ENCODE measurements at regions not wholly inside any gene's neighbourhood (a gene's known extent, or its start where the extent isn't known, plus 50 kb on each side); places are given as distances from the start of the nearest gene placed in this dataset.

- no peaks in the 10 kb centered on the region for H3K36me3 ChIP-seq (ENCODE audit: insufficient read depth, insufficient read length, low read length)
- H3K27me3 ChIP-seq (ENCODE audit: insufficient read depth, insufficient read length) = no peaks in the 10 kb centered on the region
- no peaks in the 10 kb centered on the region for H3K9me3 ChIP-seq (ENCODE audit: insufficient read depth, low read length)
- no peak for DNase-seq (ENCODE audit: low read depth, low spot score)
- no peak overlapping the region for H3K4me3 ChIP-seq (ENCODE audit: insufficient read length, low read depth)
- no peak for TF ChIP-seq YY1 (IDR thresholded peaks at IDR 0.05; ENCODE audit: insufficient read depth, insufficient read length)
- no peak for TF ChIP-seq SUZ12 (IDR thresholded peaks at IDR 0.05; ENCODE audit: extremely low read depth, insufficient read depth, insufficient read length)
- no peak for TF ChIP-seq ZNF274 (IDR thresholded peaks at IDR 0.05; ENCODE audit: low read depth, low read length)
- no peaks in the 10 kb centered on the region for H3K4me1 ChIP-seq (ENCODE audit: insufficient read depth, insufficient read length)
- H3K9ac ChIP-seq (ENCODE audit: insufficient read length, low read depth) = no peak overlapping the region
Measured at GRCh38 chr2:16045653-16046352, 105.5 kb downstream of the MYCN start.

DNA sequence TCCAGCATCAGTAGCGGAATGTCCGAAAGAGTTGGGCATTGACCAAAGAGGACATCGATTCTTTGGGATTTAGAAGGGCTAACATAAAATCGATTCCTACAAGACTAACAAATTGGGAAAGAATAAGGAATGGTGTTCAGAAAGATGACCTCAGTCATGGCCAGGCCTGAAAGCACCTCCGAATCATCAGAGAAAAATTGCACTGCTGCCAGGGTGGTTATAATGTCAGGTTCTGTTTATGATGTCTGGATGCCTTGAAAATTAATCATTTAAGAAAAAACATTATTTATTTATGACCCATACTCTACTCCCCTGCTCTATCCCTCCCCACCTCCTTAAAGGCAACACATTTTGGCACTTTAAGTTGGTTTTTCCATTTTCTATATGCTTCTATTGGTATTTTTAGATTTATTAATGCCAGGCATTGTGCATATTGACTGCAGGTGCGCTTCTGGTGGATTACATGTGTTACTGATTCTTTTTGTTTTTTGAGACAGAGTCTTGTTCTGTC lies 104.7 kb downstream of the MYCN start:
- Histone ChIP-seq H3K36me3 (ENCODE audit: insufficient read depth, insufficient read length, low read length) (no peaks in the 10 kb centered on the region), H3K27me3 (ENCODE audit: insufficient read depth, insufficient read length) (no peaks in the 10 kb centered on the region), H3K4me3 (ENCODE audit: insufficient read length, low read depth) (no peak overlapping the region), H3K4me1 (ENCODE audit: insufficient read depth, insufficient read length) (no peaks in the 10 kb centered on the region), H3K9me3 (ENCODE audit: insufficient read depth, low read length) (no peaks in the 10 kb centered on the region), H3K9ac (ENCODE audit: insufficient read length, low read depth) (no peak overlapping the region)
- no peak for TF ChIP-seq YY1 (IDR thresholded peaks at IDR 0.05; ENCODE audit: insufficient read depth, insufficient read length)
- no peak for TF ChIP-seq ZNF274 (IDR thresholded peaks at IDR 0.05; ENCODE audit: low read depth, low read length)
- TF ChIP-seq SUZ12 (IDR thresholded peaks at IDR 0.05; ENCODE audit: extremely low read depth, insufficient read depth, insufficient read length) = no peak
- DNase-seq (ENCODE audit: low read depth, low spot score) = no peak

DNA sequence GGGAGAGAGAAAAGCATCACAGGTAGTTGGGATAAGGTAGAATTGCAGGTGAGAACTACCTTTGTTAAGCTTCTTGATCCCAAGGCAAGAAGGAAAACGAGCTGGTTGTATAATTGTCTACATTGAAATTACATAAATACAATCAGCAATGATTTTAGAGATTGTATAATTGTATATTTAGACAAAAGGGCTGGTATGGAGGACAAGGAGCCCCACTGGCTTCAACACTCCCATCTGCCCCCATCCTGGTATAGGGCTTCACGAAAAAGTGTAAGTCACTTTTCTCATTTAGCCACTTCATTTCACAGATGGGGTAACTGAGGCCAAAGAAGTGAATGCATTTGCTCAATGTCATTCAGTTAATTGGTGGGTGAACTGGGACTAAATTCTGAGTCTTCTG lies 103.3 kb downstream of the MYCN start:
- Histone ChIP-seq H3K36me3 (ENCODE audit: insufficient read depth, insufficient read length, low read length) (no peaks in the 10 kb centered on the region), H3K4me1 (ENCODE audit: insufficient read depth, insufficient read length) (peaks cover 5% of the 10 kb centered on the region), H3K9me3 (ENCODE audit: insufficient read depth, low read length) (no peaks in the 10 kb centered on the region), H3K4me3 (ENCODE audit: insufficient read length, low read depth) (no peak overlapping the region), H3K27me3 (ENCODE audit: insufficient read depth, insufficient read length) (no peaks in the 10 kb centered on the region), H3K9ac (ENCODE audit: insufficient read length, low read depth) (no peak overlapping the region)
- DNase-seq (ENCODE audit: low read depth, low spot score) = no peak
- no peak for TF ChIP-seq YY1 (IDR thresholded peaks at IDR 0.05; ENCODE audit: insufficient read depth, insufficient read length)
- no peak for TF ChIP-seq ZNF274 (IDR thresholded peaks at IDR 0.05; ENCODE audit: low read depth, low read length)
- no peak for TF ChIP-seq SUZ12 (IDR thresholded peaks at IDR 0.05; ENCODE audit: extremely low read depth, insufficient read depth, insufficient read length)

GRCh38 chr2:16043192-16043591 lies 102.8 kb downstream of the MYCN start:
- Histone ChIP-seq H3K36me3 (ENCODE audit: insufficient read depth, insufficient read length, low read length) (no peaks in the 10 kb centered on the region), H3K4me3 (ENCODE audit: insufficient read length, low read depth) (no peak overlapping the region), H3K9me3 (ENCODE audit: insufficient read depth, low read length) (no peaks in the 10 kb centered on the region), H3K9ac (ENCODE audit: insufficient read length, low read depth) (no peak overlapping the region), H3K4me1 (ENCODE audit: insufficient read depth, insufficient read length) (peaks cover 5% of the 10 kb centered on the region), H3K27me3 (ENCODE audit: insufficient read depth, insufficient read length) (no peaks in the 10 kb centered on the region)
- TF ChIP-seq ZNF274 (IDR thresholded peaks at IDR 0.05; ENCODE audit: low read depth, low read length) (no peak), YY1 (IDR thresholded peaks at IDR 0.05; ENCODE audit: insufficient read depth, insufficient read length) (no peak), SUZ12 (IDR thresholded peaks at IDR 0.05; ENCODE audit: extremely low read depth, insufficient read depth, insufficient read length) (no peak)
- DNase-seq (ENCODE audit: low read depth, low spot score) = no peak

- no peaks in the 10 kb centered on the region for H3K27me3 ChIP-seq (ENCODE audit: insufficient read depth, insufficient read length)
- no peak overlapping the region for H3K9ac ChIP-seq (ENCODE audit: insufficient read length, low read depth)
- no peak for TF ChIP-seq ZNF274 (IDR thresholded peaks at IDR 0.05; ENCODE audit: low read depth, low read length)
- TF ChIP-seq YY1 (IDR thresholded peaks at IDR 0.05; ENCODE audit: insufficient read depth, insufficient read length) = no peak
- no peak for TF ChIP-seq SUZ12 (IDR thresholded peaks at IDR 0.05; ENCODE audit: extremely low read depth, insufficient read depth, insufficient read length)
- no peak for DNase-seq (ENCODE audit: low read depth, low spot score)
- no peak overlapping the region for H3K4me3 ChIP-seq (ENCODE audit: insufficient read length, low read depth)
- H3K9me3 ChIP-seq (ENCODE audit: insufficient read depth, low read length) = no peaks in the 10 kb centered on the region
- H3K4me1 ChIP-seq (ENCODE audit: insufficient read depth, insufficient read length) = peaks cover 5% of the 10 kb centered on the region
- no peaks in the 10 kb centered on the region for H3K36me3 ChIP-seq (ENCODE audit: insufficient read depth, insufficient read length, low read length)
Measured at GRCh38 chr2:16042201-16042700, 101.9 kb downstream of the MYCN start.

DNA sequence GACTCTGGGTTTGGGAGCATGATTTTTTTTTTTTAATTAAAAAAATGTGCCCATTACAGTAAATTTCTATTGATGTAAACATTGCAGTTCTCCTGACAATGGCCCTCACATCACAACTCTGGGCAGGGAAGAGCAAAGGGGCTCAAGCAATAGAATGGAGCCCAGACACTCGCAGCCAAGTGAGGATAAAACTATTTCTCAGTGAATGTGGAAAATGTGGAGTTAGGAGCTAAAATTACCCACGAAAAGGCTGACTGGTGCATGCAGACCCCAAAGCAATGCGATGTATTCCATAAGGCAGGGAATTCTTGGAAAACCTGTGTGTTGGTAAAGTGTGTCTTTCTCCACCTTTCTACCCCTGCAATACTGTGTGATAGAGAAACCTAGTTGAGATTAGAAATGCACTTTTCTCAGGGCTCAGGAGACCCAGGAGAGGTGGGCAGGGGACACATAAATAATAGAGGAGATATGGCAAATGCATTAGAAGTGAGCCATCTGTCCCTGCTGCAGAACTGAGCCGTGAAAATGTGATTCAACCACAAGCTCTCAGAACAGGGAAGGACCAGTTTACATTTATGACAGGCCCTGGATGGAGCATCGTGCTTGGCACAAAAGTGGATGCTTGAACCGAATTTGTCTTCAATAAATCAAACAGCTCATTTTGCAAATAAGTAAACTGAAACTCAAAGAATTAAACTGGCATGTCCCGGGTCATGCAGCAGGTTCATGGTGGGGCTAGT lies 100.1 kb downstream of the MYCN start:
- H3K9ac ChIP-seq (ENCODE audit: insufficient read length, low read depth) = no peak overlapping the region
- no peak for DNase-seq (ENCODE audit: low read depth, low spot score)
- no peak overlapping the region for H3K4me3 ChIP-seq (ENCODE audit: insufficient read length, low read depth)
- no peak for TF ChIP-seq YY1 (IDR thresholded peaks at IDR 0.05; ENCODE audit: insufficient read depth, insufficient read length)
- no peak for TF ChIP-seq ZNF274 (IDR thresholded peaks at IDR 0.05; ENCODE audit: low read depth, low read length)
- no peak for TF ChIP-seq SUZ12 (IDR thresholded peaks at IDR 0.05; ENCODE audit: extremely low read depth, insufficient read depth, insufficient read length)
- H3K4me1 ChIP-seq (ENCODE audit: insufficient read depth, insufficient read length) = peaks cover 5% of the 10 kb centered on the region
- no peaks in the 10 kb centered on the region for H3K9me3 ChIP-seq (ENCODE audit: insufficient read depth, low read length)
- no peaks in the 10 kb centered on the region for H3K27me3 ChIP-seq (ENCODE audit: insufficient read depth, insufficient read length)
- no peaks in the 10 kb centered on the region for H3K36me3 ChIP-seq (ENCODE audit: insufficient read depth, insufficient read length, low read length)

DNA sequence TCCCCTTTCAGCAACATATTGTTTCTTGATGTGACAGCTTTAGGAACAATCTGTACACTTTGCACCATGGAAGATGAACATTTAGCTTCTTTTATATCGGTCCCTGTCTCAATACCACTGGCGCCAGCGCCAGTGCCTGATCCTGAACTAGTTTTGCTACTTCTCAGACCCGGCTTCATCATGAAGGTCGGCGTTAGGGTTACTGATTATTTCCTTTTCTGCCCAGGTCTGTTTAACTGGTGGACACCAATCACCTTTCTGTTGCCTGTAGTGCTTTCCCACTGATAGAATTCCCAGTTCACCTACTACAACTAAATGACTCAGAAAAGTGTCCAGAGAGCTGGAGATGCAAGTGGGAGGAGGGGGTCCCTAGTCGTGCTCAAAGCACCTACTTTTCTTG lies 99.5 kb downstream of the MYCN start:
- Histone ChIP-seq H3K36me3 (ENCODE audit: insufficient read depth, insufficient read length, low read length) (no peaks in the 10 kb centered on the region), H3K9ac (ENCODE audit: insufficient read length, low read depth) (no peak overlapping the region)

More for the DNA sequence above, 99.5 kb downstream of the MYCN start:
- no peak for TF ChIP-seq YY1 (IDR thresholded peaks at IDR 0.05; ENCODE audit: insufficient read depth, insufficient read length)
- no peak for TF ChIP-seq SUZ12 (IDR thresholded peaks at IDR 0.05; ENCODE audit: extremely low read depth, insufficient read depth, insufficient read length)
- TF ChIP-seq ZNF274 (IDR thresholded peaks at IDR 0.05; ENCODE audit: low read depth, low read length) = no peak
- Histone ChIP-seq H3K9me3 (ENCODE audit: insufficient read depth, low read length) (no peaks in the 10 kb centered on the region), H3K4me3 (ENCODE audit: insufficient read length, low read depth) (no peak overlapping the region), H3K4me1 (ENCODE audit: insufficient read depth, insufficient read length) (peaks cover 5% of the 10 kb centered on the region), H3K27me3 (ENCODE audit: insufficient read depth, insufficient read length) (no peaks in the 10 kb centered on the region)
- no peak for DNase-seq (ENCODE audit: low read depth, low spot score)
